ENCODE measurements at regions not wholly inside any gene's neighbourhood (a gene's known extent, or its start where the extent isn't known, plus 50 kb on each side); places are given as distances from the start of the nearest gene placed in this dataset.

DNA sequence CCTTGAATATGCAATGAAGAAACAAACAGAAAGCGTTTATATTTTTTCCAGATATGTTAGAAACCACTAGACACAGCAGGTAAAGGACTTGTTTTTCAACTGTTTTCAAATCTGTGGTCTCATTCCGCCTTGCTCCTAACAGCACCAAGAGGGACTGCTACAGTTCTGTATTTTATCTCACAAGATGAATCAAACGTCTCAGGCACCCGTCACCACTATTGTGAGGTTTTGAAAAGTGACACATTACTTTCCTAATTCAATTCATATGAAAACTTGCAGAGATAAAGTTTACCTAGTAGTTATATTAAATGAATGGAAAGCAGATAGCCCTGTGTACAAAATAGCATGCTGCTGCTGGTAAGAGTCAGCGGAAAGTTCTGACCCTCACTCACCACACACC is 386.3 kb downstream of the ETS1 start:
- TF ChIP-seq, protein P1, sequence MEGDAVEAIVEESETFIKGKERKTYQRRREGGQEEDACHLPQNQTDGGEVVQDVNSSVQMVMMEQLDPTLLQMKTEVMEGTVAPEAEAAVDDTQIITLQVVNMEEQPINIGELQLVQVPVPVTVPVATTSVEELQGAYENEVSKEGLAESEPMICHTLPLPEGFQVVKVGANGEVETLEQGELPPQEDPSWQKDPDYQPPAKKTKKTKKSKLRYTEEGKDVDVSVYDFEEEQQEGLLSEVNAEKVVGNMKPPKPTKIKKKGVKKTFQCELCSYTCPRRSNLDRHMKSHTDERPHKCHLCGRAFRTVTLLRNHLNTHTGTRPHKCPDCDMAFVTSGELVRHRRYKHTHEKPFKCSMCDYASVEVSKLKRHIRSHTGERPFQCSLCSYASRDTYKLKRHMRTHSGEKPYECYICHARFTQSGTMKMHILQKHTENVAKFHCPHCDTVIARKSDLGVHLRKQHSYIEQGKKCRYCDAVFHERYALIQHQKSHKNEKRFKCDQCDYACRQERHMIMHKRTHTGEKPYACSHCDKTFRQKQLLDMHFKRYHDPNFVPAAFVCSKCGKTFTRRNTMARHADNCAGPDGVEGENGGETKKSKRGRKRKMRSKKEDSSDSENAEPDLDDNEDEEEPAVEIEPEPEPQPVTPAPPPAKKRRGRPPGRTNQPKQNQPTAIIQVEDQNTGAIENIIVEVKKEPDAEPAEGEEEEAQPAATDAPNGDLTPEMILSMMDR (conservative IDR thresholded peaks at IDR 0.05; ENCODE audit: low read depth in 2 of 2), result no peak
- no peak for TF ChIP-seq CREB1 (CRISPR knock-in tag; IDR thresholded peaks at IDR 0.05; ENCODE audit: low read depth)
- no peak for TF ChIP-seq POLR2AphosphoS5 (IDR thresholded peaks at IDR 0.05; ENCODE audit: low read depth)
- TF ChIP-seq EZH2 (IDR thresholded peaks at IDR 0.05; ENCODE audit: low read depth, unreplicated experiment), result no peak
- no peak for TF ChIP-seq EZH2phosphoT487 (IDR thresholded peaks at IDR 0.05; ENCODE audit: unreplicated experiment)
- TF ChIP-seq, protein P2, sequence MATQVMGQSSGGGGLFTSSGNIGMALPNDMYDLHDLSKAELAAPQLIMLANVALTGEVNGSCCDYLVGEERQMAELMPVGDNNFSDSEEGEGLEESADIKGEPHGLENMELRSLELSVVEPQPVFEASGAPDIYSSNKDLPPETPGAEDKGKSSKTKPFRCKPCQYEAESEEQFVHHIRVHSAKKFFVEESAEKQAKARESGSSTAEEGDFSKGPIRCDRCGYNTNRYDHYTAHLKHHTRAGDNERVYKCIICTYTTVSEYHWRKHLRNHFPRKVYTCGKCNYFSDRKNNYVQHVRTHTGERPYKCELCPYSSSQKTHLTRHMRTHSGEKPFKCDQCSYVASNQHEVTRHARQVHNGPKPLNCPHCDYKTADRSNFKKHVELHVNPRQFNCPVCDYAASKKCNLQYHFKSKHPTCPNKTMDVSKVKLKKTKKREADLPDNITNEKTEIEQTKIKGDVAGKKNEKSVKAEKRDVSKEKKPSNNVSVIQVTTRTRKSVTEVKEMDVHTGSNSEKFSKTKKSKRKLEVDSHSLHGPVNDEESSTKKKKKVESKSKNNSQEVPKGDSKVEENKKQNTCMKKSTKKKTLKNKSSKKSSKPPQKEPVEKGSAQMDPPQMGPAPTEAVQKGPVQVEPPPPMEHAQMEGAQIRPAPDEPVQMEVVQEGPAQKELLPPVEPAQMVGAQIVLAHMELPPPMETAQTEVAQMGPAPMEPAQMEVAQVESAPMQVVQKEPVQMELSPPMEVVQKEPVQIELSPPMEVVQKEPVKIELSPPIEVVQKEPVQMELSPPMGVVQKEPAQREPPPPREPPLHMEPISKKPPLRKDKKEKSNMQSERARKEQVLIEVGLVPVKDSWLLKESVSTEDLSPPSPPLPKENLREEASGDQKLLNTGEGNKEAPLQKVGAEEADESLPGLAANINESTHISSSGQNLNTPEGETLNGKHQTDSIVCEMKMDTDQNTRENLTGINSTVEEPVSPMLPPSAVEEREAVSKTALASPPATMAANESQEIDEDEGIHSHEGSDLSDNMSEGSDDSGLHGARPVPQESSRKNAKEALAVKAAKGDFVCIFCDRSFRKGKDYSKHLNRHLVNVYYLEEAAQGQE (IDR thresholded peaks at IDR 0.05; ENCODE audit: unreplicated experiment), result no peak
- no peak for TF ChIP-seq ZNF114 (CRISPR knock-in tag; IDR thresholded peaks at IDR 0.05)

Measured in GM23338 (cell line).